K562 (cell line): ENCODE measurements at regions not wholly inside any gene's neighbourhood (a gene's known extent, or its start where the extent isn't known, plus 50 kb on each side); places are given as distances from the start of the nearest gene placed in this dataset.

ENCODE experiments used
- ATAC-seq: fragments of 200-7000 bp; cut with Tn5 transposase; 3 replicates; pipeline ENCODE4 v1.9.1; 2020; ENCODE audit warnings: moderate library complexity
- BruUV-seq: library from RNA; stranded (reverse); fragments of 400-500 nt; replicated peaks from 2 replicates; lab custom pipeline; 2021; lab: Mats Ljungman, UMichigan
- CTCF ChIA-PET: fragments of 300-600 bp; formaldehyde crosslinking; extraction: SDS; loops from one replicate; lab custom pipeline; 2021; ENCODE audit warnings: low intra/inter-chr PET ratio; lab: Yijun Ruan, JAX
- POLR2A ChIA-PET: fragments of 300-600, 350-650 bp; sonication (Branson Sonifier 250); formaldehyde crosslinking; extraction: SDS; loops from one replicate; lab custom pipeline; 2021; ENCODE audit warnings: antibody characterized with exemption, inconsistent platforms; lab: Yijun Ruan, JAX
- DNase-seq, 4 experiments: peaks; one replicate each; pipeline versions ENCODE4 v3.0.0 to v3.0.0-alpha.2; 2011 to 2018; ENCODE audit warnings: low spot score in 3 of 4, mixed read lengths in 3 of 4; ENCODE audit errors: extremely low read depth in 1 of 4
- FAIRE-seq: peaks from 2 replicates; lab custom pipeline; 2011; peaks lifted over from hg19 to GRCh38; lab: Jason Lieb, UNC
- H2AFZ ChIP-seq: 2 replicates; pipeline ENCODE4 v1.6.0; 2011; ENCODE audit warnings: low read depth, low read length, control low read depth, inconsistent platforms
- H3K27ac ChIP-seq: fragments of 200-600 bp; 3 replicates; pipeline ENCODE4 v1.8.0; 2011; ENCODE audit warnings: low read depth, mild to moderate bottlenecking, control low read depth, inconsistent platforms, low read length, moderate library complexity, mixed read lengths; ENCODE audit errors: extremely low read depth
- H3K27me3 ChIP-seq, 2 experiments: fragments of 300-600 bp in 1 of 2; 2 replicates in 1 of 2; 3 replicates in 1 of 2; pipeline versions ENCODE4 v1.6.0 to v1.8.0; 2011; ENCODE audit warnings: inconsistent platforms in 2 of 2, low read length in 2 of 2, mild to moderate bottlenecking in 1 of 2, mixed read lengths in 1 of 2, moderate library complexity in 1 of 2; ENCODE audit not compliant: control insufficient read depth in 2 of 2, insufficient read depth in 2 of 2
- H3K36me3 ChIP-seq: fragments of 300-600 bp; 3 replicates; pipeline ENCODE4 v1.8.0; 2011; ENCODE audit warnings: mild to moderate bottlenecking, low read length, inconsistent platforms; ENCODE audit not compliant: control insufficient read depth, insufficient read depth
- H3K4me1 ChIP-seq, 2 experiments: fragments of 200-600 bp in 1 of 2; replicated peaks in 1 of 2; 2 replicates in 1 of 2; 3 replicates in 1 of 2; pipeline versions ENCODE4 v1.5.1 to v1.8.0; 2011; ENCODE audit warnings: inconsistent platforms in 2 of 2, low read length in 2 of 2, mild to moderate bottlenecking in 1 of 2, mixed read lengths in 1 of 2, moderate library complexity in 1 of 2; ENCODE audit not compliant: control insufficient read depth in 2 of 2, insufficient read depth in 2 of 2
- H3K4me2 ChIP-seq: 2 replicates; pipeline ENCODE4 v1.6.1; 2011; ENCODE audit warnings: low read length, control low read depth, inconsistent platforms, mixed read lengths; ENCODE audit not compliant: insufficient read depth
- H3K4me3 ChIP-seq: fragments of 200-600 bp; sonication (generic), shearing (Covaris generic); 2 replicates; pipeline ENCODE4 v1.5.1; 2016; ENCODE audit warnings: control low read depth, inconsistent platforms
- H3K79me2 ChIP-seq: fragments of 200-600 bp; 3 replicates; pipeline ENCODE4 v1.8.0; 2011; ENCODE audit warnings: low read length, inconsistent platforms; ENCODE audit not compliant: control insufficient read depth, insufficient read depth
- H3K9ac ChIP-seq, 2 experiments: 2 replicates each; pipeline versions ENCODE4 v1.6.0 to v1.6.1; 2011; ENCODE audit warnings: low read depth in 2 of 2, low read length in 2 of 2, control low read depth in 1 of 2, inconsistent platforms in 1 of 2, mild to moderate bottlenecking in 1 of 2, mixed read lengths in 1 of 2; ENCODE audit not compliant: insufficient read depth in 1 of 2
- H3K9me1 ChIP-seq: one replicate; pipeline ENCODE4 v1.6.0; 2011; ENCODE audit warnings: inconsistent platforms, mild to moderate bottlenecking, low read length, moderate library complexity; ENCODE audit not compliant: control insufficient read depth, insufficient read depth
- H3K9me3 ChIP-seq: replicated peaks from 2 replicates; pipeline ENCODE4 v1.5.1; 2011; ENCODE audit warnings: low read depth, low read length, inconsistent platforms; ENCODE audit not compliant: control insufficient read depth, insufficient read depth
- H4K20me1 ChIP-seq: replicated peaks from 2 replicates; pipeline ENCODE4 v1.6.1; 2011; ENCODE audit warnings: low read length, inconsistent platforms, mixed read lengths; ENCODE audit not compliant: control insufficient read depth, insufficient read depth
- BMI1 ChIP-seq: fragments of 150-350 bp; IDR thresholded peaks from 2 replicates; pipeline ENCODE4 v1.6.1; 2014; ENCODE audit warnings: low read length
- GATA2 ChIP-seq: sonication (generic); formaldehyde crosslinking; IDR thresholded peaks from 2 replicates; pipeline ENCODE4 v1.4.0; 2020; ENCODE audit warnings: mild to moderate bottlenecking, missing genetic modification reagents
- MTF1 ChIP-seq: fragments of 250-450 bp; sonication (Bioruptor Pico); IDR thresholded peaks from 2 replicates; pipeline ENCODE4 v1.9.0; 2021; ENCODE audit warnings: moderate library complexity, mild to moderate bottlenecking, inconsistent platforms, borderline replicate concordance
- NCOA2 ChIP-seq, 2 experiments: fragments of 450-650 bp; IDR thresholded peaks; 2 replicates each; pipeline ENCODE4 v1.6.1; 2018; ENCODE audit warnings: mild to moderate bottlenecking in 2 of 2, moderate library complexity in 1 of 2; ENCODE audit not compliant: partially characterized antibody in 2 of 2
- POLR2AphosphoS2 ChIP-seq: IDR thresholded peaks from 2 replicates; pipeline ENCODE4 v1.6.1; 2012; ENCODE audit warnings: low read length, improper control_type of control experiment
- POLR2B ChIP-seq: fragments of 450-650 bp; IDR thresholded peaks from 2 replicates; pipeline ENCODE4 v1.6.1; 2018; ENCODE audit warnings: low read depth; ENCODE audit not compliant: partially characterized antibody
- PTTG1 ChIP-seq: fragments of 450-650 bp; IDR thresholded peaks from 2 replicates; pipeline ENCODE4 v1.6.1; 2016; ENCODE audit warnings: low read depth, mild to moderate bottlenecking, missing genetic modification characterization, missing compliant biosample characterization
- RB1 ChIP-seq: fragments of 450-650 bp; IDR thresholded peaks from 2 replicates; pipeline ENCODE4 v1.6.1; 2017; ENCODE audit warnings: low read depth, mild to moderate bottlenecking
- RBFOX2 ChIP-seq: fragments of 200-400 bp; formaldehyde crosslinking; IDR thresholded peaks from 2 replicates; pipeline ENCODE4 v1.6.1; 2017; ENCODE audit warnings: low read depth, mild to moderate bottlenecking, low read length, moderate library complexity
- ZBED1 ChIP-seq: IDR thresholded peaks from 2 replicates; pipeline ENCODE4 v1.6.1; 2014
- ZSCAN29 ChIP-seq: fragments of 450-650 bp; IDR thresholded peaks from 2 replicates; pipeline ENCODE4 v1.6.1; 2017
- WGBS: fragments of 100-300 bp; shearing (Covaris generic); methylation state at CpG from one replicate; pipeline ENCODE4 v1.1.6; 2016; ENCODE audit warnings: low coverage, mixed read lengths; ENCODE audit not compliant: insufficient coverage; ENCODE audit errors: missing lambda C conversion rate; 5-methylcytosine and 5-hydroxymethylcytosine counted together
- in situ Hi-C: fragments of 300-500 bp; cut with MboI; formaldehyde crosslinking; loops from 4 replicates; pipeline ENCODE4 v1.15.0; 2018; ENCODE audit warnings: inconsistent platforms, mixed read lengths
- intact Hi-C: fragments of 100-400 bp; cut with micrococcal nuclease; formaldehyde crosslinking; loops from 2 replicates; pipeline ENCODE4 v1.14.2; 2022
- TF ChIP-seq, protein P1 (sequence below): sonication (generic); formaldehyde crosslinking; IDR thresholded peaks from 2 replicates; pipeline ENCODE4 v1.8.0; 2022; ENCODE audit warnings: mild to moderate bottlenecking, low read depth, missing genetic modification reagents
- TF ChIP-seq, protein P2 (sequence below): fragments of 250-450 bp; sonication (Bioruptor Pico); IDR thresholded peaks from 2 replicates; pipeline ENCODE4 v1.6.1; 2021; ENCODE audit warnings: mild to moderate bottlenecking
- TF ChIP-seq, protein P3 (sequence below): fragments of 450-650 bp; IDR thresholded peaks from 2 replicates; pipeline ENCODE4 v1.6.1; 2016; ENCODE audit warnings: borderline replicate concordance

DNA sequence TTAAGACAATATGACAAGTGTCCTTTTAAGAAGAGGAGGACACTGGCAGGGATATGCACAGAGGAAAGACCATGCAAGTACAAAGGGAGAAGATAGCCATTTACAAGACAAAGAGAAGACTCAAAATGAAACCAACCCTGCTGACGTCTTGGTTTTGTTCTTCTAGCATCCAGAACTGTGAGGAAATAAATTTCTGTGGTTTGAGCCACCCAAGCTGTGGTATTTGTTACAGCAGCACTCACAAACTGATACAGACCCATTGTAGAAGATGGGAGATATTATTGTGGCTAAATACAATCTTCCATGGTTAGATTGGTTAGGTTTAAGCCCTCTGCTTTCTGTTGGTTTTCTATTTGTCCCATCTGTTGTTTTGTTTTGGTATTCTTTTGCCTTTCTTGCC is 88.6 kb upstream of the SLC35F1 start:
- no peak for DNase-seq
- WGBS, result 0% methylated on average over 1 of the region's 1 CpG
- no peak overlapping the region for H3K9ac ChIP-seq
- H2AFZ ChIP-seq, result no peak overlapping the region
- no peaks in the 10 kb centered on the region for H3K36me3 ChIP-seq
- TF ChIP-seq PTTG1 (tag) (no peak), RB1 (no peak), ZSCAN29 (no peak), POLR2AphosphoS2 (no peak), POLR2B (no peak), RBFOX2 (no peak), ZBED1 (no peak), BMI1 (no peak), MTF1 (CRISPR knock-in tag) (no peak), NCOA2 (IDR thresholded peaks at IDR 0.05; ENCODE audit: partially characterized antibody in 2 of 2) (no peak), GATA2 (CRISPR knock-in tag) (no peak)
- TF ChIP-seq, protein P1, sequence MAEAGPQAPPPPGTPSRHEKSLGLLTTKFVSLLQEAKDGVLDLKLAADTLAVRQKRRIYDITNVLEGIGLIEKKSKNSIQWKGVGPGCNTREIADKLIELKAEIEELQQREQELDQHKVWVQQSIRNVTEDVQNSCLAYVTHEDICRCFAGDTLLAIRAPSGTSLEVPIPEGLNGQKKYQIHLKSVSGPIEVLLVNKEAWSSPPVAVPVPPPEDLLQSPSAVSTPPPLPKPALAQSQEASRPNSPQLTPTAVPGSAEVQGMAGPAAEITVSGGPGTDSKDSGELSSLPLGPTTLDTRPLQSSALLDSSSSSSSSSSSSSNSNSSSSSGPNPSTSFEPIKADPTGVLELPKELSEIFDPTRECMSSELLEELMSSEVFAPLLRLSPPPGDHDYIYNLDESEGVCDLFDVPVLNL (CRISPR knock-in tag), result no peak
- TF ChIP-seq, protein P2, sequence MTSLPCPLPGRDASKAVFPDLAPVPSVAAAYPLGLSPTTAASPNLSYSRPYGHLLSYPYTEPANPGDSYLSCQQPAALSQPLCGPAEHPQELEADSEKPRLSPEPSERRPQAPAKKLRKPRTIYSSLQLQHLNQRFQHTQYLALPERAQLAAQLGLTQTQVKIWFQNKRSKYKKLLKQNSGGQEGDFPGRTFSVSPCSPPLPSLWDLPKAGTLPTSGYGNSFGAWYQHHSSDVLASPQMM (CRISPR knock-in tag), result no peak
- TF ChIP-seq, protein P3, sequence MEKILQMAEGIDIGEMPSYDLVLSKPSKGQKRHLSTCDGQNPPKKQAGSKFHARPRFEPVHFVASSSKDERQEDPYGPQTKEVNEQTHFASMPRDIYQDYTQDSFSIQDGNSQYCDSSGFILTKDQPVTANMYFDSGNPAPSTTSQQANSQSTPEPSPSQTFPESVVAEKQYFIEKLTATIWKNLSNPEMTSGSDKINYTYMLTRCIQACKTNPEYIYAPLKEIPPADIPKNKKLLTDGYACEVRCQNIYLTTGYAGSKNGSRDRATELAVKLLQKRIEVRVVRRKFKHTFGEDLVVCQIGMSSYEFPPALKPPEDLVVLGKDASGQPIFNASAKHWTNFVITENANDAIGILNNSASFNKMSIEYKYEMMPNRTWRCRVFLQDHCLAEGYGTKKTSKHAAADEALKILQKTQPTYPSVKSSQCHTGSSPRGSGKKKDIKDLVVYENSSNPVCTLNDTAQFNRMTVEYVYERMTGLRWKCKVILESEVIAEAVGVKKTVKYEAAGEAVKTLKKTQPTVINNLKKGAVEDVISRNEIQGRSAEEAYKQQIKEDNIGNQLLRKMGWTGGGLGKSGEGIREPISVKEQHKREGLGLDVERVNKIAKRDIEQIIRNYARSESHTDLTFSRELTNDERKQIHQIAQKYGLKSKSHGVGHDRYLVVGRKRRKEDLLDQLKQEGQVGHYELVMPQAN, result no peak
- ChIA-PET POLR2A (no interaction called here), CTCF (interaction anchor here (0.6 kb wide), 1 partner anchor 653 kb away, joined by 6 read pairs; no protein-coding TSS in a partner anchor)
- ATAC-seq, result no peak
- H3K27me3 ChIP-seq, result no peaks in the 10 kb centered on the region
- H3K9me1 ChIP-seq, result no peaks in the 10 kb centered on the region
- no peak overlapping the region for H3K4me2 ChIP-seq
- intact Hi-C loops (no loop called here), in situ Hi-C loops (no loop called here)
- FAIRE-seq, result no peak
- no peaks in the 10 kb centered on the region for H4K20me1 ChIP-seq
- H3K79me2 ChIP-seq, result no peaks in the 10 kb centered on the region
- BruUV-seq, result no TSS peak
- H3K27ac ChIP-seq, result no peak overlapping the region
- no peak overlapping the region for H3K4me3 ChIP-seq
- no peaks in the 10 kb centered on the region for H3K9me3 ChIP-seq
- no peaks in the 10 kb centered on the region for H3K4me1 ChIP-seq
